ENCODE measurements at regions not wholly inside any gene's neighbourhood (a gene's known extent, or its start where the extent isn't known, plus 50 kb on each side); places are given as distances from the start of the nearest gene placed in this dataset.

GRCh38 chr5:45029553-45029952, 220.8 kb downstream of the MRPS30 start:
- in situ Hi-C loops (cut with MboI; ENCODE audit: low pct_unique_long_range_greater_than_20kb, low sequenced_read_pairs) = no loop called here
- DNase-seq = no peak

DNA sequence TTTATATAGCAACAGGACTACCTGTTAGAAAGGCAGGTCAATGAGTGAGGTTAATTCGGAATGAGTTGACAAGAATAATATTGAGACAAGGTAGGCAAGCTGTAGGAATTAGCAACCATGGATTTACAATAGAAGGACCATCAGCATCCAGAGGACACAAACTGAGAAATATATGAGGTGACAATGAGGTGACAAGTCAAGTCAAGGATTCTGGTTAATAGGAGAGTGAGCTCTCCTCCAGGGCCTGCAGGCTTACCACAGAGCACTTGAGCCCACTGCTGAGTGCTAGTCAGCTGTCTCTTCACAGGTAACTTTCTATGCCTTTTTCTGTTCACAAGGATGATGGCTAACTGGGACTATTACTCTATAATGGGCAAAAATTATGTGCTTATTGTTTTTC, 227.2 kb downstream of the MRPS30 start:
- in situ Hi-C loops (cut with MboI; ENCODE audit: low pct_unique_long_range_greater_than_20kb, low sequenced_read_pairs) = no loop called here
- DNase-seq = no peak

DNA sequence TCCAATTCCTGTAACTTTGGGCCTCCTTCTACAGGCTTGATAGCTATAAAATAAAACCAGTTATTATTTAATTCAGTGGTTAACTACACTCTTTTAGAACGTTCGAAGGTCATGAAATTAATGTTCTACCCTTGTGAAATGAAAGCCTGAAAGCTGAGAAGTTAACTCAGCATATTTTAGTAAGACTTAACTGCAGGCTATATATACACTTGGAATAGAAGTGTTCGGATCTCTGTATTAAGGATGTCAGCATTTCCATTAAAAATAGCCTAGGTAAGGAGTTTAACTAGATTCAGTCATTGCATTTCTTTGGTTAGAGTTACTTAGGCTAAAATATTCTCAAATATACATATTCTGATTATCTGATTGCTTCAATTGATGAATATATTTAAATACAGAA, 229.2 kb downstream of the MRPS30 start:
- in situ Hi-C loops (cut with MboI; ENCODE audit: low pct_unique_long_range_greater_than_20kb, low sequenced_read_pairs) = no loop called here
- DNase-seq = no peak

DNA sequence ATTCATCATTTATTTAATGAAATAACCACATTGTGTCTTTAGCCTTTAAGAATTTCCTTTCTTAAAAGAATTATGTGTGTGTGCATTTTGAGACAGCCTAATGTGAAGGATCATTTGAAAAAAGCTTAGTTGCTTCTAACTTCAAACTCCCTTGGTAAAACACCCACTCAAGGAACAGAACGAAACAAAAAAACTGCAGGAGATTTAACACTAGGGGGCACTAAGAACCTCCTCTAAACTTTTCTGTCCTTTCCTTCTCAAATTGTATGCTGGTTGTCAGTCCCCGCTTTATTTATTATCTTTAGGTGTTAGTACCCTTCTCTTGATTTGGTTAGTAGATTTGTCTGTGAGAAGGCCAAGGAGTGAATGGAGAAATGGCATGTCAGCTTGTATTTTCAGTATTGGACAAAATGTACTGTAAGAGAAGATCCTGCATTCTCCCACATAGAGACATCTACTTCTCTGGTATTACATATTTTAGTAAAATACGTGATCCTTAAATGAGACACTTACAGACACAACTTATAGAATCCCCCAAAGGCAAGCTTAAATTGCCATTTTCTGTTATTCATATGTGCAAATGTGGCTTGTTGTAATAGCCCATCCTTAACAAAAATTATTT, 229.7 kb downstream of the MRPS30 start:
- in situ Hi-C loops (cut with MboI; ENCODE audit: low pct_unique_long_range_greater_than_20kb, low sequenced_read_pairs) = no loop called here
- DNase-seq = peak; percentile 68

DNA sequence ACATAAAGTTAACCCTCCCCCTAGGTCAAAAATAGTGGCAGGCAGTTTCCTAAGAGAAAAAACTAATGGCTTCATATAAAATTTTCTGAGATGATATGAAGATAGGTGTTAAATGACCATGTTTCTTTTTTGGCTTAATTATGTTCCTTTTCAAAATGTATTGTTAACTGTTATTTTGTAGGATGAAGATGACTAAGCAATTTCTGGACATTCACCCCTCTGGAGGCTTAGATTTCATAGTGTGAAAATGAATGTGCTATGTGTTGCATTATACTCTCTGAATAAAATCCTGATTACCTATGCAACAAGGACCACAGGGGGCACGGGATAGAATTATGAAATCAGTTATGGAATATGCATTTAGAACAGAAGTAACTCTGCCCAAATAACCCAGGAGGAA, 233.5 kb downstream of the MRPS30 start:
- no peak for DNase-seq
- in situ Hi-C loops (cut with MboI; ENCODE audit: low pct_unique_long_range_greater_than_20kb, low sequenced_read_pairs) = no loop called here

GRCh38 chr5:45057564-45057963, 248.8 kb downstream of the MRPS30 start:
- in situ Hi-C loops (cut with MboI; ENCODE audit: low pct_unique_long_range_greater_than_20kb, low sequenced_read_pairs) = no loop called here
- DNase-seq = no peak

DNA sequence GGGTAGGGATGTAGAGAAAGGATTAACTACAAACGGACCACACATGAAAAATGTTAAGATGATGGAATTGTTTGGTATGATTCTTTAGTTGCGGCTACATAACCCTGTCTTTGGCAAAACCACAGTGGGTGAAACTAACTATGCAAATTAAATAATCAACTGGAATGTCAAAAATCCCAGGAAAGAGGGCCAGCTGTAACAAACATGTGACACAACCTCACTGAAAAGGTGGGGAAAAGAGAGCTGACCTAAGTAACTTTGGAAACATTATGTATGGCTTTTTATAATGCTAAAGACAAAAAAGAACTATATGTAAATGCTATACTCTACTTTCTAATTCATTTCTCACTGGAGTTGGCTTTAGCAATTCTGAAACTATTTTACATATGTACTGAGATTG, 252.0 kb downstream of the MRPS30 start:
- in situ Hi-C loops (cut with MboI; ENCODE audit: low pct_unique_long_range_greater_than_20kb, low sequenced_read_pairs) = no loop called here
- no peak for DNase-seq

- no peak for DNase-seq
- in situ Hi-C loops (cut with MboI; ENCODE audit: low pct_unique_long_range_greater_than_20kb, low sequenced_read_pairs) = no loop called here
Measured at GRCh38 chr5:45062044-45062443, 253.3 kb downstream of the MRPS30 start.

DNA sequence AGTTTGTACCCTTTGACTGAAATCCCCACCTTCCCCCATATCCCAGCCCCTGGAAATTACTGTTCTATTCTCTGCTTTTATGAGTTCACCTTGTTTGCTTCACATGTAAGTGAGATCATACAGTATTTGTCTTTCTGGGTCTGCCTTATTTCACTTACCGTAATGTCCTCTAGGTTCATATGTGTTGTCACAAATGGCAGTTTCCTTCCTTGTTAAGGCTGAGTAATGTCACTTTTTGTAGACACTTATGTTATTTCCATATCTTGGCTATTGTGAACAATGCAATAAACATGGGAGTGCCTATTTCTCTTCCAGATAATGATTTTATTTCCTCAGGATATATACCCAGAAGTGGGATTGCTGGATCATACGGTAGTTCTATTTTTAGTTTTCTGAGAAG, 272.3 kb downstream of the MRPS30 start:
- in situ Hi-C loops (cut with MboI; ENCODE audit: low pct_unique_long_range_greater_than_20kb, low sequenced_read_pairs) = no loop called here
- no peak for DNase-seq

GRCh38 chr5:45089870-45090269, 281.1 kb downstream of the MRPS30 start:
- in situ Hi-C loops (cut with MboI; ENCODE audit: low pct_unique_long_range_greater_than_20kb, low sequenced_read_pairs) = no loop called here
- DNase-seq = no peak

DNA sequence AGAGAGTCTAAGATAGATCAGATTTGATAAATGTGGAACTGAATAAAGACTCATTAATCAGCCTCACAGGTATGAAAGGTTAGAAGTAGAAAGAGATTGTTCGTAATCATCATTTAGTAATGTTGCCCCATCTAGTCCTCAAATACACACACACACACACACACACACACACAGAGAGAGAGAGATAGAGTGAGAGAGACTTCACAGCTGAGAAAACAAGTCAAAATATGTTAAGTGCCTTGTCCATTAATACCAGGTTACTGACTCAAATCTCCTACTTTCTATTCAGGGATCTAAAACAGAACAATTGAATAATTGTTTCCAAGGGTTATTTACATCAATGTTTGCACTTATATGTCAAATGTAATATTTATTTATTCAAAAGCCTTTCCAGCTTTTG, 284.6 kb downstream of the MRPS30 start:
- no peak for DNase-seq
- in situ Hi-C loops (cut with MboI; ENCODE audit: low pct_unique_long_range_greater_than_20kb, low sequenced_read_pairs) = no loop called here

DNA sequence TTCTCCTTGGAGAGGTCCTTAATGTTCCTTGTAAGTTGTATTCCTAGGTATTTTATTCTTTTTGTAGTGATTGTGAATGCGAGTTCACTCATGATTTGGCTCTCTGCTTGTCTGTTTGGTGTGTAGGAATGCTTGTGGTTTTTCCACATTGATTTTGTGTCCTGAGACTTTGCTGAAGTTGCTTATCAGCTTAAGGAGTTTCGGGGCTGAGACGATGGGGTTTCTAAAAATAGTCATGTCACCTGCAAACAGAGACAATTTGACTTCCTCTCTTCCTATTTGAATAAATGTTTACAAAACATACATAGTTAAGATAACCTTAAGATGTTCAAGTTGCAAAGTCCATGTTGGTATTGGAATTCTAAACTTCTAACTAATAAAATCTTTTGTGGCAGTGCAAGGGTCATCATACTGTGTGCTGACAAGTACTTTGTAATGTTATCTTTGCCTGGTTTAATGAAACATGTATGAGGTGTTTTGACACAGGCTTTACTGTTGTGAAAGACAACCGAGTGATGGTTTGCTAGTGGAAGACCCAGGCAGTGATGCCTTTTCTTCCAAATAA, 286.2 kb downstream of the MRPS30 start:
- DNase-seq = no peak
- in situ Hi-C loops (cut with MboI; ENCODE audit: low pct_unique_long_range_greater_than_20kb, low sequenced_read_pairs) = no loop called here

DNA sequence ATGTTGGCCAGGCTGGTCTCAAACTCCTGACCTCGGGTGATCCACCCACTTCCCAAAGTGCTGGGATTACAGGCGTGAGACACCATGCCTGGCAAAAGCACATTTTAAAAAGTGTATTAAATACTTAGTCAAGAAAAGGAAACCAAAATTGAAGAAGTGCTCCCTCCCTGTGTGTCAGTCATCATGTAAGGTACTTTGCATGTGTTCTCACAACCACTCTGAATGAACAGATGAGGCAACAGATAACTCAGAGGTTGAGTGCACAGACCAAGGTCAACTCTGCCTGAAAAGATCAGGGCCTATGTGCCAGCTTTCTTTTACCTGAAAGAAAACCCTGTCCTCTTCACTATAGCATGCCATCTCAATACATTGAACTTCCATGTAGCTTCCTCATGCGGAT, 289.7 kb downstream of the MRPS30 start:
- in situ Hi-C loops (cut with MboI; ENCODE audit: low pct_unique_long_range_greater_than_20kb, low sequenced_read_pairs) = no loop called here
- no peak for DNase-seq

- in situ Hi-C loops (cut with MboI; ENCODE audit: low pct_unique_long_range_greater_than_20kb, low sequenced_read_pairs) = no loop called here
- no peak for DNase-seq
Measured at GRCh38 chr5:45101146-45101545, 292.4 kb downstream of the MRPS30 start.

DNA sequence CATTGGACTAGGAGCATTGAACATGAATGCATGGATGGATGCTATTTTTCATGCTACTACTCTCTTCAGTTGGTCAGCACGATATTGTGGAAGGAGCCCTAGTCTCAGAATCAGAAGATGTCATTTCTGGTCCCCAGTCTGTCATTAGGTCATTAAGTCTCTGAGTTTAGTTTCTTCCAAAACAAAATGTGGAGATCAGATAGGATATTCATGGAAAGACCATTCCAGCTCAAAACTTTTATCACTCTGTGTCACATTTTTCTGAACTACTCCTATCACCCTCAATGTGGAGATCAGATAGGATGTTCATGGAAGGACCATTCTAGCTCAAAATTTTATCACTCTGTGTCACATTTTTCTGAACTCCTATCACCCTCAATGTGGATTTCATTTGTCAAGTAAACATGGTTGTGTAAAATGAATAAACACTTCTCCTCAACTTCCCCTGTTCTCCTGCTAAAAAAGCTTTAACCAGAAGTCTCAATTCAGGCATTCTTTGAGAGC, 296.8 kb downstream of the MRPS30 start:
- in situ Hi-C loops (cut with MboI; ENCODE audit: low pct_unique_long_range_greater_than_20kb, low sequenced_read_pairs) = no loop called here
- DNase-seq = peak; percentile 0

DNA sequence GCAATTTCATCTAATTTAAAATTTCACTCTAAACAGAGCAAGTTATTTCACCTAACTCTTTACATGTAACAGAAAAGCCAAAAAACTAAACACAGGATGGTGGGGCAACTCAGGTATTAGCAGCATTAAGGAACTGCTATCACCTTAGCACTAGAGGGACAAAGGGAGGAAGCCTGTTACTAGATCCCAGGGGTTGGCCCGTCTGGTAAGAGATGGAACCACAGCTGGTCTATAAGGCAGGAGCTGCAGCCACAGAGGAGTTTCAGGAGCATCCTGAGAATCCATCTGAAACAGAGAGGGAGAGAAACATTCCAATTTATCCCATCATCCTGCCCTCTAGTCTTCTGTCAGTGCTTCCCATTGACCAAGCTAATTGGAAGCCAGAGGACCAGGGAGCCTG, 300.3 kb downstream of the MRPS30 start:
- in situ Hi-C loops (cut with MboI; ENCODE audit: low pct_unique_long_range_greater_than_20kb, low sequenced_read_pairs) = no loop called here
- no peak for DNase-seq

DNA sequence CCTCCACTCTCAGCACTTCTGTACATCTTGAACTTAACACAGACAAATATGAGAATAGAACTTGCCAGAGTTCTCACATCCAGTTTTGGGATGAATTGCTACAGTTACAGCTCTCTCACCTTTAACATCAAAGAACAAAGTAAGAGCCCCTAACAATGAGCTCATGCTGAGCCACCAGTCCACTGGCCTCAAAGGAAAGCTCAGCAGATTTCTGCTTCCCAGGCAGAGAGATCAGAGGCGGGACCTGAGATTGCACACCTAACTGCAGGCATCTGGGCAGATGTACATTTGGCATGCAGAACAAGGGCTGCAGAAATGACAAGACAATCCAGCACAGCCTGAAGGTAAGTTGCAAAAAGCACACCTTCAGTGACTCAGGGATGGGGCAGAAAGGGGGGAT, 300.9 kb downstream of the MRPS30 start:
- in situ Hi-C loops (cut with MboI; ENCODE audit: low pct_unique_long_range_greater_than_20kb, low sequenced_read_pairs) = no loop called here
- DNase-seq = no peak

DNA sequence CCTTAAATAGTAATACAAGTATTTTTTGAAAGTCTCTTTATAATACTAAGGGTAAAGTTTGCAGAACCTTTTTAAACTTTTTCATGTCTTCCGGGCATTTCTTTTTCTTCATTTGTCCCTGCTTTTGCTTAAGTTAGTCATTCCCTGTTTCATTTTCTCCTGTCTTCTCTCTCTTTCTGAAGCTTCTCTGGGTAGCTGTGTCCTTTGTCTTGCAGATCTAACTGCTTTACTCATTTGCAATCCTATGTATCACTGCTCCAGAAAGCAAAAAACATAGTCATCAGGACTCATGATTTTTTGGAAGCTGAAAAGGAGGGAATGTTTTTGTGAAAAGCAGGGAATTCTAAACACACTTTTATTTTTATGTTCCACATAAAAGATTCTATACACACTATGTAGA, 301.7 kb downstream of the MRPS30 start:
- DNase-seq = no peak
- in situ Hi-C loops (cut with MboI; ENCODE audit: low pct_unique_long_range_greater_than_20kb, low sequenced_read_pairs) = no loop called here

DNA sequence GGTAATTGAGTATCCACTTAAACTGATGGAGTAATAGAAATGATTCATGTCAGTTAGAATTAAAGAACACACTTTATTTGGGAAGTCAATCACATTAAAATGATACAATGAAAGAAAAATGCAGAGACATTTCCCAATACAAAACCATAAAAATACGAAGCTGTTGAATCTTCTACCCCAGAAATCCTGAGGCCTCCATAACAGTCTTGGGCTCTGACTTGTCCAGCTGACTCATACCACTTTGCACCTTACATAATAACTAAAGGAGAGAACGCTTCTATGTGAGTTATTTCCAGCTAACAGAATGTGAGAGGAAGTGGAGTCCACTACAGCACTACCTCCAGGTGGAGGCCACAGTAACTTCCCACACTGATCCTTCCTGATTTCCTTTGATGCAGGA, 305.0 kb downstream of the MRPS30 start:
- in situ Hi-C loops (cut with MboI; ENCODE audit: low pct_unique_long_range_greater_than_20kb, low sequenced_read_pairs) = no loop called here
- DNase-seq = no peak

DNA sequence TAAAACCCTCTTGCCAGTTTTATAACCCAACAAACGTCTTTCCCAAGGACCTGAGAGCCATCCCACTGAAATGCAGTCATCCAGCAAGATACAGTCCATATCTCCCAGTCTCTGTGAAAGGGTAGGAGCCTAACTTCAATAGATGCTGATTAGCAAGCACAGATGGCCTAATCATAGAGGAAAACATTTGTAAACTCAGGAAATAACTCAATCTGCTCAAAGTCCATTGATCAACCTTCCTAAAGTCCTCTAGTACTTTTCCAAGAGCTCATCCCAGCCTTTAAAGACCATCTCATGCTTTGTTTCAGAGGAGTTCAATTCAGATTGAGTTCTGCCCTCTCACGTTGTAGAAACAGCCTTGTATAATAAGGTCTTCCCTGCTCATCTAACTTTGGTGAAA, 324.2 kb downstream of the MRPS30 start:
- DNase-seq = no peak
- in situ Hi-C loops (cut with MboI; ENCODE audit: low pct_unique_long_range_greater_than_20kb, low sequenced_read_pairs) = no loop called here

DNA sequence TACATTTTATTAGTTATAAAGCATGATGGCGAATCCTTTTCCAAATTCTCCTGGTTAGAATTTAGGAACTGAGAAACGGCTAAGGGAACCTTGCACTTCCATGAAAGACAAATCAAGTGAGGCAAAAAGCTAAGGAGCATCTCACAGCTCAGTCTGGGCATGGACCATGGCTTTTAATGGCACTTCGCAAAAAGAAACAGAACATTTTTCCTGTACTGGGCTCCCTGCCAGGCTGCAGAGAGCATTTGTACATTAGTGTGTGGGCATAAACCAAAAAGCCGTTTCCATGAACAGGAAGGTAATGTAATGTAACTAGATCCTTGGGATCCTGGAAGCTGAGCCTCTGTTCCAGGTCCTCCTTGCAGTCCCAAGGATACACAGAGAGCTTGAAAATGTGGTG, 354.2 kb downstream of the MRPS30 start:
- in situ Hi-C loops (cut with MboI; ENCODE audit: low pct_unique_long_range_greater_than_20kb, low sequenced_read_pairs) = no loop called here
- DNase-seq = no peak

Measured in KBM-7 (cell line).